MV-4-11 (cell line): ENCODE measurements at regions not wholly inside any gene's neighbourhood (a gene's known extent, or its start where the extent isn't known, plus 50 kb on each side); places are given as distances from the start of the nearest gene placed in this dataset.

ENCODE experiments used
- DNase-seq: peaks from one replicate; lab custom pipeline; 2025; lab: John Stamatoyannopoulos, UW

DNA sequence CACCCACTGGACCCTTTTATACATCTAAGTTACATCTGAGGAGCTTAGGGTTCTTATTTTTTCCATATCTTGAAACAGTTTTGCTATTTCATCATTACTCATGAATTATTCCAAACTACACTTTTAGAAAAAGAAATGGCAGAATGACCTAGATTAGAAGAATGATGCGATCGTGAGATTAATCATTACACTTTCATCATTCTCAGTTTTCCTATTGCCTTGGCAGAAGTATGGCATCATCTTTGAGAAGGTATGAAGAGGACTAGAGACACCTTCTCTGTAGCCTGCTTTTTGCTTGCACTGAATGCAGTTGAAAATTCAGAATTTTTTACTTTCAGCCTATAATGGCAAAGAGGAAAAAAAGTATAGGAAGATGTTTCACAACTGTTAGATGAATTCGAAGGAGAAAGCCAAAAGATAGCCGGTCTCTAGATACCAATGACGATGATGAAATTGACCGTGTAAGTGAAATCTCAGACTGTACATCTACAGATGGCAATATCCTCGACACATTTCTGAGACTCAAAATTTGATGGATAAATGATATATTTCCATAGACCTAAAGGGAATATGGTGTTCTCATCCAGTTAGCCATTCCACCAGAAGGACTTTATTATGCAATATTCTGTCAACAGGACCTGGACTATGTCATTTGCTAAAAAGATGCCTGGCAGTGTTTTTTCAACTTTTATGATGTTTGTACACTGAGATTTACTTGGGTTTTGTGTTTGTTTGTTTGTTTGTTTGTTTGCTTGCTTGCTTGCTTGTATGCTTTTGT, 191.8 kb downstream of the TOMM20 start:
- DNase-seq: no peak

- peak; percentile 90 for DNase-seq
Observed at GRCh38 chr1:234934611-234935033, 194.0 kb downstream of the TOMM20 start.

- DNase-seq: peak; percentile 92
Observed at GRCh38 chr1:234933475-234933874, 195.2 kb downstream of the TOMM20 start.

- DNase-seq: no peak
Observed at GRCh38 chr1:234932511-234933430, 195.9 kb downstream of the TOMM20 start.

DNA sequence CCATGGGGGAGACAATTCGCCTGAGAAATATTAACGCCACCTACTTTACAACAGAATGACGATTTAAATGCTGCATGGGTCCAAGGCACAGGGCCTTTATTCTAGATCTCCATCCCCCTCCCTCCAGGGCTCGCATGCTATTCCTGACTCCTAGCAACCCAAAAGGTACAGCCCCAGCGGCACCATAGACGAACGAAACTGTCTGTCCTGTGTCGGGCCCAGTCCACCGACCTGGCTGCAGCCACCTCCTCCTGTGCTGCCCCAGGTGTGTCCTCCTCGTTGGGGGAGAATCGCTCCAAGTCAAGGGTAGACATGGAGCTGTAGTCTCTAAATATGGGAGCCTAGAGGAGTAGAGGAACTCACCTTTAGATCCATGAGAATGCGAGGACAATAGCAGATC, 196.5 kb downstream of the TOMM20 start:
- DNase-seq: no peak

- no peak for DNase-seq
Observed at GRCh38 chr1:234931404-234931973, 197.1 kb downstream of the TOMM20 start.

GRCh38 chr1:234929369-234929768, 199.3 kb downstream of the TOMM20 start:
- DNase-seq: no peak

DNA sequence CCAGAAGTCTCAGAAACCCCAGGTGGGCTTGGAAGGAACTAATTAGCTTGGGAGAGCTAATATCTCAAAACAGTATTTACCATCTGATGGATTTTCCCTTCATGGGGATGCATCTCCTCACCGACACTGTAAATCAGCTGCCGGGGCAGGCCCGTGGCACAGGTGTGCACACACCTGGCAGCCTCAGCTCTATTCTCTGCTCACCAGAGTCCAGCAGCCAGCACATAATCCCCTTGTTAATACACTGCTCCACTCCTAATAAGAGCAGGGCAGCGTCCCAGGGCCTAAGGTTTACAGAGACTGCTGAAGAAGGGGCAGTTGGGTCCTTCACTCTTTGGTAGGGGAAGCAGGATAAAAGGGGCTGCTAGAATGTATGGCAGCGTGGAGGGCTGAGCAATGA, 200.0 kb downstream of the TOMM20 start:
- DNase-seq: no peak

DNA sequence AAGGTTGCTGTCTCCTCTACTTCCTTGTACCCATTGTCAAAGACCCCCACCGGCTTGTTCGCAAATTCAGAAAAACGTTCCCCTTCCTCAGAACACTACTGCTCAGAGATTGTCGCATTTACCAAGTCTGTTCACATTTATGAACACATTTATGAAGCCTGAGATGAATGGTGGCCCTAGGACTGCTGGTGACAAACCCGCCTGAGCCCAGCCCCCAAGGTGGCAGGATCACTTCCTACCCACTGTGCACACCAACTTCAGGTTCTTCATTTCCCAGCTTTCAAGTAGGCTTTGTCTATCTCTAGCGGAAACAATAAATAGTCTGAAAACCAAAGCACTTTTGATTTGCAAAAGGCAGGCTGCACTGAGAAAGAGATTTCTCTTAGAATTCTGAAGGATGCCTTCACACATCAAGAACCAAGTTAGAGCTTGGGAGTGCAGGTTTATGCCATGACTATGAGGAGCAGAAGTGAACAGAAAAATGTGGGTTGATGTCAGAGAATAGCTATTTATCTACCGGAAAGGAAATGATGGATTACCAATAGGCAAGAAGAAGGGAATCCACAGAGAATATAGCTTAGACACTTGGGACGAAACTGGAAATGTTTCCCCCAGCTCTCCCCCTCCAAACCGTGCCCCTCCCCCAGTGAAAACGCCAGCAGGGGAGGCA, 200.5 kb downstream of the TOMM20 start:
- DNase-seq: peak; percentile 17

DNA sequence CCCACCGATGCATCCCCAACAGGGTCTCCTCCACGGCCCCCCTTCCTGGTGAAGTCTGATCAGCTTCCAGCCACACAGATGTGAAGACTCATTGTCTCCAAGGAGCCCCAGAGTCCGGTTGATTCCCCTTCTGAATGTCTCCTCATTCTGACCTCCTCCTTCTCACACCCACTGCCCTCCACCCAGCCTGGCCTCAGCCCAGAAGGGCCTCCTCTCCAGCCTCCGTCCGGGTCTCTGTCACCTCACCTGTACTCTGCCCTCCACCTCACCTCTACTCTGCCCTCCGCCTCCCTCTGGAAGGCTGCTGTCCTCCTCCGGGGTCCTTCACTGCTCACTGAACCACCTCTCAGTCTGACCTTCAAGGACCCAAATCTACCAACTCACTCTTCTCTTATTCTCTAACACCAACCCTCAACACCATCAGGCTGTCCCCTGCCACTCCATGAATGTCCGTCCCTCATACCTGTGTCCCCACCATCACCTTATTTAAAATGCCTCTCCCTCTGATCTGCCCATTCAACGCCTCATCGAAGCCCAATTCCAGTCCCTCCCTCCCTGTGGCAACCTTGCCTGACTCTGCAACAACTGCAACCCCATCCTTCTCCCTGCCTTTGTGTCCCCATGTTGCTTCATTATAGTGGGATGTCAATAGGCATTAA, 201.2 kb downstream of the TOMM20 start:
- no peak for DNase-seq

GRCh38 chr1:234926559-234927311, 201.9 kb downstream of the TOMM20 start:
- peak; percentile 81 for DNase-seq

DNA sequence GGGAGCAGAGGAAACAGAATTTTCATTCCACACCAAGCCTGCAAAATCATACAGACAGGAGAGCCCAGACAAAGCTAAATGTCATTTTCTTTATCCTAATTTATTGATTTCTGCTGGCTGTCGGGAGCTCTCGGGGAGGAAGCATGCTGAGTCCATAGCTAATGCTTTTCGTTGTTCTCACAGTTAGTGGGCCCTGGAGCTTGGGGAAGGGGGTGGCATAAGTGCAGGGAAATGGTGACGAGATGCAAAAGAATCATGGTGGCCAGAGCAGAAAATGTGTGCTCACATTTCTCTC, 202.4 kb downstream of the TOMM20 start:
- DNase-seq: no peak

DNA sequence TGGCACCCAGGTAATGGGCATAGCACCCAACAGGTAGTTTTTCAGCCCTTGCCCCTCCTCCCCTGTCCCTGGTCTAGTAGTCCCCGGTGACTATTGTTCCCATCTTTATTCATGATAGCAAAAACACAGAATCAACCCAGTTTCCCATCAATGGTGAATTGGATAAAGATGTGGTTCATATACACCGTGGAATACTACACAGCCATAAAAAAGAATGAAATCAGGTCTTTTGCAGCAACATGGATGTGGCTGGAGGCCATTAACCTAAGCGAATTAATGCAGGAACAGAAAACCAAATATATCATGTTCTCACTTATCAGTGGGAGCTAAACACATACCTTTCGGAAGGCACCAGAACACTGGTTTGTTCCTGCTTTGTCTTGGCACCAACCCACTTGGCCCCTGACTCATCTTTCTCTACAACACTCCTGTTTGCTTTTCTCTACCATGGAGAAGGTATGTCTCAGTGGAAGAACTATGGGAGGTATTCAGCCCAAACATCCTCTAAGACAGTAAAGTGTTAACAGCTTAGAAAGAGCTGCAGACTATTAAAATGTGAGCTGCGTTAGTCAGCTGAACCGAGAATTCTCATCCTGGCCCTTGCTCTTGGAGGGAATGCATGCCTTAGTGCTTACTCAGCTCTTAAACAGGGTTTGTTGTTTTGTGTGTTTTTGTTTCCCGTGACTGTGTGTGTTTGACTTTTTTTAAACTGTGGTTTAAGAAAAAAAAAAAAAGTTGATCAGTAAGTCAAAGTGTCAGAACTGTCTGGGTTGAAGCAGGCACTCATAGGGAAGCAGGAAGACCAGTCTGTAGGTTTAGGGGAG, 203.0 kb downstream of the TOMM20 start:
- DNase-seq: peak; percentile 59

DNA sequence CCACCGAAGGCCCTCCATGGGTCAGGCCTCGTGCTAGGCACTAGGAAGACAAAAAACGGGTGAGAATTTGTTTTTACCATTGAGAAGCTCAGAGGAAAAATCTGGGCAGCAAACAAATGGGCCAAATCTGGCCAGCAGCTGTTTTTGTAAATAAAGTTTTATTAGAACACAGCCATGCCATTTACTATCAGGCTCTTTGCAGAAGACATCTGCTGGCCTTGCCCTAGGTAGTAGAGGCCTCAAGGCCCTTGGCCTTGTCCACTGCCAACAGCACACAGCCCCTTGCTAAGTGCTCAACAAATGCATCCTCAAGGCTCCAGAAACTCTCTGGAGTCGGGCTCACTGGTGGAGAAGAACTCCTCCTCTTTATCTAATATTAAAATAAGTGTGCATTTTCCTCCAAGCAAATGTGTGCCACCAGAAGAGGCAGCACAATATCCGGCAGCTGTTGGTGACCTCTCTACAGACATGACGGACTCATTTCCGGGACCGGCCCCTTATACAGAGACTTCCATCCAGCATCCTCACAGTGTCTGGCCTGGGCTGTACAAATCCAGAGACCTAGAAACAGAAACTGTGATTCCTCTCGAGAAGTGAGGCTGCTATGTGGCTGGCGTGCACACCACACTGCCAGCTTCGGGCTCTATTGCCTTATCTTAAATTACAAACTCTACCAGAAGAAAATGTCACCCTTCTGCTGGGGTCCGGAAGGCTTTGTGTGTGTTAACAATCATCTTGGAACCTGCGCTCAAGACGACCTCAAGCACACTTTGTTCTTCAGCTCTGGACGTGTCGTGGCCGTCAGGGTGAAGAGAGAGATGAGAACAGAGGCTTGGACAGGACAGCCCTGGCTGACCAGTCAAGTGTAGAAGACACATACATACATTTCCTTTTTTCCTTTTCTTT, 203.9 kb downstream of the TOMM20 start:
- no peak for DNase-seq

DNA sequence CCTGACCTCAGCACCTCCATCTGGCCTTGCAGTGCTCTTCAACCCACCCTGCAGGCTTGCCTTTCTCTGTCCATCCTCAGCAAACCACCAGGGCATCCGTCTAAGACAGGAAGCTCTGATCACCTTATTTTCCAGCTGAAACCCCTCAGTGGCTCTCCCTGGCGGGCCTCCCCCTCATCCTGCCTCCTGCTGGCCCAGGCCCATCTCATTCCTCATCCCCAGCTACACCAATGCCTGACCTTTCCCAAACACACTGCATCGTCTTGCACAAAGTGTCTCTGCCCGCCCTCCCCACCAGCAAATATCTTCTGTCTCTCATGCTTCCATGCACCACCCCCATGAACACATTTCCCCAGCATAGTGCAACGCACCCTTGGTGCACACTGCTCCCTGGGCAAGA, 205.0 kb downstream of the TOMM20 start:
- DNase-seq: no peak

DNA sequence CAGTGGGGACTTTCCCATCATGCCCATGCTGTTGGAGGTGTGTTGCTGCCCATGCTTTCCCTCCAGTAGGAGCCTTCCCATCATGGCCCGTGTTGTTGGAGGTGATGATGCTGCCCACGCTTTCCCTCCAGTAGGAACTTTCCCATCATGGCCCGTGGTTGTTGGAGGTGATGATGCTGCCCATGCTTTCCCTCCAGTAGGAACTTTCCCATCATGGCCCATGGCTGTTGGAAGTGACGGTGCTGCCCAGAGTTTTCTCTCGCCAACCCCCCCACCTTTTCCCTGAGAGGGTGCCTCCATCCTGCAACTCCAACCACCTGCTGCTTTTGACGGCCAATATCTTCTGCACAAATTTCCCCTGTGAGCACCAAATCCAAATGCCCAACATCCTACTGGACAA, 205.7 kb downstream of the TOMM20 start:
- no peak for DNase-seq

DNA sequence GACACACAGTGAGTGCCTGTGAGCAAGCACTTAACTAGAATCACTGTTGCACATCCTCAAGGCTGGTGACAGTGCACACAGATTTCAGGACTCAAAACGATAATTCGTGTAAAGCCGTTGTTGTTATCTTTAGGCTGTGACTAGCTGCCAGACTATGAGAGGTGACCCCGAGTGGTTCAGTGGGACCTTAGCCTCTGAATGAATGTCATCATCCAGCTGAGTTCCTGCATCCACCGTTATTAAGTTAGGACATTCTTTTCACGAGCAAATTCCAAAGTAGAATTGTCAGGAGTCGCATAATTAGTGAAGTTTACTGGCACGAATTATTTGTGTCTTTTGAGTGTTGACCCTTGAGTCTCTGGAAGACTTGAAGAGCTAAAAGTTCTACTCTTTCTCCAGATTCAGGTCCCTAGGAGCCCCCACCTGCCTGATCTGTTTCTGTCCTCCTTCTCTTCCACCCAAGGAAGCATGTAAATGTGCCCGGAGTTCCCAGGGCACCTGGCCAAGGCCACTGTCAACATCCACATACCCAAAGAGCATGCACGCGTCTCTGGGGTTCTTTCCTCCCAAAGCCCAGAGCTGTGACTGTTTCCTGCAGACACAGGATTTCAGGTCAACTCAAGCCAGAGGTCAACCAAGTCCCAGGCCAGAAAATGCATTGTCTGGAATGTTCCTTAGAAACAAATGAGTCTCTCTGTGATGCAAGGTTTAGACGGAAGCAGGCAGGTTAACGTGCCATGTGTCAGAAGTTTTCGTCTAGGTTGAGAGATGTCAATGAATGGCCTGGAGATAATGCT, 207.2 kb downstream of the TOMM20 start:
- DNase-seq: no peak

GRCh38 chr1:234920843-234921140, 207.8 kb downstream of the TOMM20 start:
- no peak for DNase-seq
